ENCODE measurements at regions not wholly inside any gene's neighbourhood (a gene's known extent, or its start where the extent isn't known, plus 50 kb on each side); places are given as distances from the start of the nearest gene placed in this dataset.

DNA sequence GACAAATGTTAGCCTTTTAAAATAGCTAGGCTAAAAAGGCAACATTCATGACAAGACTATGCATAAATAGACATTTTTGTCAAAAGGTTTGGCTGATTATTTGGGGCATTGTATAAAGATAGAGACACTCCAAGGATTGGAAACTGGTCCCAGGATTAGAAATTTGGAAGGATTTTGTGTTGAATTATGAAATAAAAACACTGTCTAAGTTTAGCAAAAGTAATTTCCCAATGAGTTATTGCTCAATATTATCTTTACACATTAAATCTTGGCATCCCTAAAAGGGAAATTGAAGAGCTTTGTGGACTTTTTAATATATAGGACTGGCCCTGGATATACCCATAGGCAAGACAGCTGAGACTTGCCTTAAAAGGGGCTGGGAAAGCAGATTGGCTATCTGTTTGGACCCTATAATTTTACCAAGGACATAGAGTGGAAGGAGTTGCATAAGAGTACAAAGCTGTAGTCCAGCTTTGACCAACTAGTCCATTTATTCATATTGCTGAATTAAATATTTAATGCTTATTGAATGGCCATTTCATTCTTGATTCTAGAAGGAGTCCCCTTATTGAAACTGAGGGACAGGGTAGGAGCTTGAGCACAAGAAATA lies 382.7 kb downstream of the METTL15 start:
- H3K4me1 ChIP-seq (ENCODE audit: control insufficient read depth in 2 of 2, insufficient read depth in 2 of 2, low read length in 1 of 2) = no peaks in the 10 kb centered on the region
- no peaks in the 10 kb centered on the region for H3K27me3 ChIP-seq (ENCODE audit: control insufficient read depth in 1 of 2, insufficient read depth in 2 of 2, low read length in 2 of 2)
- no peak overlapping the region for H3K4me3 ChIP-seq (ENCODE audit: low read depth in 1 of 2, low read length in 2 of 2)
- no peaks in the 10 kb centered on the region for H3K9me3 ChIP-seq (ENCODE audit: control insufficient read depth in 2 of 2, insufficient read depth in 1 of 2, low read depth in 1 of 2, low read length in 1 of 2)
- H3K27ac ChIP-seq (ENCODE audit: low read depth in 2 of 2, low read length in 1 of 2) = no peak overlapping the region
- no peaks in the 10 kb centered on the region for H3K36me3 ChIP-seq (ENCODE audit: control insufficient read depth in 2 of 2, insufficient read depth in 2 of 2, low read length in 1 of 2)

DNA sequence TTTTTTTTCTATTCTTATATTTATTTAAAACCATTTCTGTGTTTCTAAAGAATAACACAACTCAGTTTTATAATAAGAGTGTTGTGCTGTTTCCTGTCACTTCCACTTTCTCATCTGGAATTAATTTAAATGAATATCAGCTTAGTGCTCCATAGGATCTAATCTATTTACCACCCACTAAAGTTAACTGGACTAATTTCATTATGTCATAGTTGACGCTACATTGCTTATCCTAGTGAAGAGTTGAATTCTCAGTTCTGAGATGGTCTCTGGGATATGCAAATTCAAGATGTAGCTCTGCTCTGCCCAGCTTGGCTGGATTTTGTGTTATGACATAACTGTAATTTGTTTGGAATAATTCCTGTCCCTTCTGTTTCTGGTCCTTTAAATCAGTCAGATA lies 380.1 kb downstream of the METTL15 start:
- WGBS, 2 donors = 13 to 48% methylated on average over 1 of the region's 1 CpG
- no peak overlapping the region for H3K27ac ChIP-seq (ENCODE audit: low read depth in 2 of 2, low read length in 1 of 2)
- no peaks in the 10 kb centered on the region for H3K27me3 ChIP-seq (ENCODE audit: control insufficient read depth in 1 of 2, insufficient read depth in 2 of 2, low read length in 2 of 2)
- H3K4me3 ChIP-seq (ENCODE audit: low read depth in 1 of 2, low read length in 2 of 2) = no peak overlapping the region
- no peaks in the 10 kb centered on the region for H3K4me1 ChIP-seq (ENCODE audit: control insufficient read depth in 2 of 2, insufficient read depth in 2 of 2, low read length in 1 of 2)
- H3K9me3 ChIP-seq (ENCODE audit: control insufficient read depth in 2 of 2, insufficient read depth in 1 of 2, low read depth in 1 of 2, low read length in 1 of 2) = no peaks in the 10 kb centered on the region
- no peaks in the 10 kb centered on the region for H3K36me3 ChIP-seq (ENCODE audit: control insufficient read depth in 2 of 2, insufficient read depth in 2 of 2, low read length in 1 of 2)

DNA sequence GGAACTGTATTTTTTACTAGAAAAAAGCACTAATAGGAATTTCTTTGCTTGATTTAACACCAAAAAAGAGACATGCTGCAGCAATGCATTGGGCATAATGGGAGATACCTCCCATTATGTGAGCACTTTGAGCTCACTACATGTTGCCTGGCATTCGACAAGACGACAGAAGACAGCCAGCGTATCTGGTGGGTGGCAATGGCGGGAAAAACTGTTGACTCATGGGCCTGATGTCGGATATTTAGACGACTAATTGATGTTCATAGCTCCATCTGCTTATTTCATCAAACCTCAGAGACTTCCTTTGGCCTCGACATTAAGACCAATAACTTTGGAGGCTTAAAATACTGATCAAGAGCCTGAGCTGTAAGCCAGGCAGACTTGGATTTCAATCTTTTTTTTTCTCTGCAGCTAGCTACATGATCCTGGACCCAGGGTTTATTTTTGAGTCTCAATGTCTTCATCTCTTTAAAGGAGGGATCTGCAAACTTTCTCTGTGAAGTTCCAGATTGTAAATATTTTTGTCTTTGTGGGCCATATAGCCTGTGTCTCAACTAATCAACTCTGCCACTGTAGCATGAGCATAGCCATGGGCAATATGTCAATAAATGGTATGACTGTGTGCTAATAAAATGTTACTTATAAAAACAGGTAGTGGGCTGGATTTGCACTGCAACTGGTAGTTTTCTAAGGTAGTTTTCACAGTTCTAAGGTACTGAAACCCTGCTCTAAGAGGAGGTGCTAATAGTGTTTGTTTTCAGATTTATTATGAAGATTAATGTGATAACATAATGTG lies 375.1 kb downstream of the METTL15 start:
- WGBS, 2 donors = 85 to 89% methylated on average over 7 of the region's 7 CpGs
- no peaks in the 10 kb centered on the region for H3K4me1 ChIP-seq (ENCODE audit: control insufficient read depth in 2 of 2, insufficient read depth in 2 of 2, low read length in 1 of 2)
- H3K9me3 ChIP-seq (ENCODE audit: control insufficient read depth in 2 of 2, insufficient read depth in 1 of 2, low read depth in 1 of 2, low read length in 1 of 2) = no peaks in the 10 kb centered on the region
- H3K27ac ChIP-seq (ENCODE audit: low read depth in 2 of 2, low read length in 1 of 2) = no peak overlapping the region
- H3K36me3 ChIP-seq (ENCODE audit: control insufficient read depth in 2 of 2, insufficient read depth in 2 of 2, low read length in 1 of 2) = no peaks in the 10 kb centered on the region
- H3K4me3 ChIP-seq (ENCODE audit: low read depth in 1 of 2, low read length in 2 of 2) = no peak overlapping the region
- no peaks in the 10 kb centered on the region for H3K27me3 ChIP-seq (ENCODE audit: control insufficient read depth in 1 of 2, insufficient read depth in 2 of 2, low read length in 2 of 2)

DNA sequence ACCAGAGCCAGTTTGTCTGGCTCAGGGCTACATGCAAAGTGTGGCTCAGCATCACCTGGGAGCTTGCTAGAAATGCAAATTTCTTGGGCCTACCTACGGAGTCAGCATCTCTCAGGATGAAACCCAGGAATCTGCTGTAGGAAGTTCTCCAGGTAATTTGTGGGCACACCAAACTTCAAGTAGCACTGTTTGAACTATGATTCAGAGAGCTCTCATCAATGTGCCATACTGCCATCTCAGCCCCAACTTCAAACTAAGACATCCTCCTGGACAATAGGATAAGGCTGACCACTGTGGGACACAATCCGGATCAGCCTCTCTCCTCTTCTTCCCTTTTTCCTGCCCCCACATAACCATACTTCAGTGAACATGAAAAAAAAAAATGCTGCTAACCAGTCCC lies 374.5 kb downstream of the METTL15 start:
- H3K9me3 ChIP-seq (ENCODE audit: control insufficient read depth in 2 of 2, insufficient read depth in 1 of 2, low read depth in 1 of 2, low read length in 1 of 2) = no peaks in the 10 kb centered on the region
- H3K27me3 ChIP-seq (ENCODE audit: control insufficient read depth in 1 of 2, insufficient read depth in 2 of 2, low read length in 2 of 2) = no peaks in the 10 kb centered on the region
- H3K4me3 ChIP-seq (ENCODE audit: low read depth in 1 of 2, low read length in 2 of 2) = no peak overlapping the region
- no peaks in the 10 kb centered on the region for H3K36me3 ChIP-seq (ENCODE audit: control insufficient read depth in 2 of 2, insufficient read depth in 2 of 2, low read length in 1 of 2)
- WGBS, 2 donors = 88 to 90% methylated on average over 2 of the region's 2 CpGs
- H3K4me1 ChIP-seq (ENCODE audit: control insufficient read depth in 2 of 2, insufficient read depth in 2 of 2, low read length in 1 of 2) = no peaks in the 10 kb centered on the region
- H3K27ac ChIP-seq (ENCODE audit: low read depth in 2 of 2, low read length in 1 of 2) = no peak overlapping the region

DNA sequence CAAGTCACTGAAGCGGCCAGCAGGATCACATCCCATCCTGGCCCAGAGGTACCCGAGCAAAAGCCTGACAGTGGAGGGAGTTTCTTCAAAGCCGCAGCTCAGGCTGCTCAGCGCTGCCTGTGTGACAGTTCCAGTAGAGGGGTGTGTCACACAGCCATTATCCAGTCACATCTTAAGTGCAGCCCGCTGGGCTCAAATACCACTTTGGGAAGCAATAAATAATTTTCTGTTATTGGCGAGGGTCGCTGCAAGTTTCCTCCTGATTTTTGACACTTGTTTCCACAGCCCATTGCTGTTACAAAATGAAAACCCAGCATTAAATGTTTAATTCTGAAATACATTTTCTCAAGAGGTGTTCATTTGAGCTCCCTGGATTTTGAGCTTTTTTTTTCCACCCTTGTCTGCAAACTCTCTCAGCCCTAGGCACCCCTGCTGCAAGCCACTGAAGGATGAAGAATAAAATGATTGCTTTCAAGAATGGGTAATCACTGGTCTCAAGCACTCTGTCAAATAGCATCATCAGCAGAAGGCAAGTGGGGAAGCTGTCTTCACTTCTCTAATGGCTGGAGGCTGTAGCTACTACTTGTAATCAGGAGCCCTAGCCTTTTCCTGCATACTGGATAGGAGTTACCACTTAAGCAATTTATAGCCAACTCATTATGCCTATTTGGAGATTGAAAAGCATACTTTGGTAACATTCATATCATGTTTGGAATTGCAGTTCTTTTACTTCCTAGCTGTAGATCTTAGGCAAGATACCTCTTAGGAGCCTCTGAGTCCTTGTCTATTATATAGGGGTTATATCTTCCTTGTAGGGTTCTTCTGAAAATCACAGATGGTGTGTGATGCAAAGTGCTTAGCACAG lies 373.7 kb downstream of the METTL15 start:
- WGBS, 2 donors = 82 to 86% methylated on average over 7 of the region's 7 CpGs
- no peaks in the 10 kb centered on the region for H3K9me3 ChIP-seq (ENCODE audit: control insufficient read depth in 2 of 2, insufficient read depth in 1 of 2, low read depth in 1 of 2, low read length in 1 of 2)
- no peak overlapping the region for H3K4me3 ChIP-seq (ENCODE audit: low read depth in 1 of 2, low read length in 2 of 2)
- no peaks in the 10 kb centered on the region for H3K27me3 ChIP-seq (ENCODE audit: control insufficient read depth in 1 of 2, insufficient read depth in 2 of 2, low read length in 2 of 2)
- no peak overlapping the region for H3K27ac ChIP-seq (ENCODE audit: low read depth in 2 of 2, low read length in 1 of 2)
- H3K36me3 ChIP-seq (ENCODE audit: control insufficient read depth in 2 of 2, insufficient read depth in 2 of 2, low read length in 1 of 2) = no peaks in the 10 kb centered on the region
- H3K4me1 ChIP-seq (ENCODE audit: control insufficient read depth in 2 of 2, insufficient read depth in 2 of 2, low read length in 1 of 2) = no peaks in the 10 kb centered on the region

DNA sequence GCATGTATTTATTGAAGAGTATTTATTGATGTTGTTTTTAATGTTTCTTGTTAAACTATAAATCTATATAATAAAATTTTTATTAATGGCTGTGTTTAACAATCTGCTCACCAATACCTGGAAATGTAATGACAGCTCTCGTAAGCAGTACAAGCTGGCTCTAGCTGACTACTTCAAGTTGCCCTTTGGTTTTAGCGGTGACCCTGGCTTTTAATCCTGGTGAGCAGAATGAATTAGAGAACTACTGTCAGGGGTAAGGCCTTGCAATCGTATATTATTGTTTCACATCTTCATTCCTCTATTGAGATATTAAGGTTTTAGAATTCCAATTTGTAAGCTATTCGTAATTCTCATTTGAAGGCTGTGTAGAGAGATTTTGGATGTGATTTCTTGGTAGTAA lies 372.2 kb downstream of the METTL15 start:
- H3K36me3 ChIP-seq (ENCODE audit: control insufficient read depth in 2 of 2, insufficient read depth in 2 of 2, low read length in 1 of 2) = no peaks in the 10 kb centered on the region
- no peaks in the 10 kb centered on the region for H3K9me3 ChIP-seq (ENCODE audit: control insufficient read depth in 2 of 2, insufficient read depth in 1 of 2, low read depth in 1 of 2, low read length in 1 of 2)
- H3K4me1 ChIP-seq (ENCODE audit: control insufficient read depth in 2 of 2, insufficient read depth in 2 of 2, low read length in 1 of 2) = no peaks in the 10 kb centered on the region
- H3K4me3 ChIP-seq (ENCODE audit: low read depth in 1 of 2, low read length in 2 of 2) = no peak overlapping the region
- H3K27ac ChIP-seq (ENCODE audit: low read depth in 2 of 2, low read length in 1 of 2) = no peak overlapping the region
- 90 to 92% methylated on average over 4 of the region's 4 CpGs for WGBS, 2 donors
- no peaks in the 10 kb centered on the region for H3K27me3 ChIP-seq (ENCODE audit: control insufficient read depth in 1 of 2, insufficient read depth in 2 of 2, low read length in 2 of 2)

DNA sequence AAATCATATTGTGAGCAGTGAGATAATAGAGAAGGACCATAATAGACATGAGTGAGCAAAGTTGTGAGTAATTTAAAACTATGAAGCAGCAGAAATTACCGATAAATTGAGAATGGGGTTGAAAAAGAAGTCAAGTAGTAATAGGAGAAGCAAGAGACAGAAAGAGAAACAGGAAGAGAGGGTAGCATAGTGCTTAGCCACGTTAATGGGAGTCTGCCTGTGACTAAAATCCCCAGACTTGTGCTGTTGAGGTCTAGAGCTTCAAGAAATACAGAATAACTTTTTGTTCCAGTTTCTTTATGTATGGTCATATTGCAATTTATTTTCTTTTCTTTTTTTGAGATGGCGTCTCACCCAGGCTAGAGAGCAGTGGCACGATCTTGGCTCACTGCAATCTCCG lies 368.7 kb downstream of the METTL15 start:
- Histone ChIP-seq H3K27me3 (ENCODE audit: control insufficient read depth in 1 of 2, insufficient read depth in 2 of 2, low read length in 2 of 2) (no peaks in the 10 kb centered on the region), H3K4me1 (ENCODE audit: control insufficient read depth in 2 of 2, insufficient read depth in 2 of 2, low read length in 1 of 2) (no peaks in the 10 kb centered on the region), H3K36me3 (ENCODE audit: control insufficient read depth in 2 of 2, insufficient read depth in 2 of 2, low read length in 1 of 2) (no peaks in the 10 kb centered on the region), H3K9me3 (ENCODE audit: control insufficient read depth in 2 of 2, insufficient read depth in 1 of 2, low read depth in 1 of 2, low read length in 1 of 2) (no peaks in the 10 kb centered on the region), H3K4me3 (ENCODE audit: low read depth in 1 of 2, low read length in 2 of 2) (no peak overlapping the region), H3K27ac (ENCODE audit: low read depth in 2 of 2, low read length in 1 of 2) (no peak overlapping the region)
- 91% methylated on average over 5 of the region's 5 CpGs for WGBS, 2 donors

DNA sequence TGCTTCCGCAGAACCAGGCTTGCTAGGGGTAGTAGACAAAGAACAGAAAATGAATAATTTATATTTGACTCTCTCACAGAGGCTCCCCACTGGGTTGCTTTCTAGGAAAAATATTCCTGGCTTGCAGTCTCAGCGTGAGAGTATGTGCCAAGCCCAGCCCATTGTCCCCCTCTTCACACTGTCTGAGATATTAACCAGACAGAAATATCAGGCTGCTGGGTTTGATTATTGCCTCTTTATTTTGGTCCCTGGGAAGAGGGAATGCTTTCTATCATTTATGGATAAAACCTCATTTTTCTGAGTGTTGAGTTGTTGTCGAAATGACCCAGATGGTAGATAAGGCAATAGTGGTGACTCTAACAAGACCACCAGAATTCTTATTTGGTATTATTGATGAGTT lies 367.9 kb downstream of the METTL15 start:
- H3K4me1 ChIP-seq (ENCODE audit: control insufficient read depth in 2 of 2, insufficient read depth in 2 of 2, low read length in 1 of 2) = no peaks in the 10 kb centered on the region
- H3K4me3 ChIP-seq (ENCODE audit: low read depth in 1 of 2, low read length in 2 of 2) = no peak overlapping the region
- no peaks in the 10 kb centered on the region for H3K27me3 ChIP-seq (ENCODE audit: control insufficient read depth in 1 of 2, insufficient read depth in 2 of 2, low read length in 2 of 2)
- H3K36me3 ChIP-seq (ENCODE audit: control insufficient read depth in 2 of 2, insufficient read depth in 2 of 2, low read length in 1 of 2) = no peaks in the 10 kb centered on the region
- no peak overlapping the region for H3K27ac ChIP-seq (ENCODE audit: low read depth in 2 of 2, low read length in 1 of 2)
- WGBS, 2 donors = 32 to 42% methylated on average over 3 of the region's 3 CpGs
- H3K9me3 ChIP-seq (ENCODE audit: control insufficient read depth in 2 of 2, insufficient read depth in 1 of 2, low read depth in 1 of 2, low read length in 1 of 2) = no peaks in the 10 kb centered on the region

DNA sequence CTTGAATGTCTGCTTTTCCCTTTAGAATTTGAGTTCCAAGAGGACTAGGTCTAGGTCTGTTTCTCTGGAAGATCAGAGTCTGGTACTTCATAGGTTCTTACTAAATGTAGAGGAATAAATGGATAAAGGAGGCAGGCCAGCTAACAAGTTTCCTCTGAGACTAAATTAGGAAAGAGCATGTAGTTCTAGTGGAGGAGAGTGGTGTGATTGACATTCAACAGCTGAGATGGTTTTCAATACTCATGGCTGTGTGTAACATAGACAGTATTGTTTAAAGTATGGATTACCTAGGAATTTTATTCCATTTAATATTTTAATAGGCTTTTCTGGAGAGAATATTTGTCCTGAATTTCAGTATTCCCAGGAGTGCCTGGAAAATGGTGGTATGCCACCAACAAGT lies 364.7 kb downstream of the METTL15 start:
- Histone ChIP-seq H3K4me1 (ENCODE audit: control insufficient read depth in 2 of 2, insufficient read depth in 2 of 2, low read length in 1 of 2) (no peaks in the 10 kb centered on the region), H3K36me3 (ENCODE audit: control insufficient read depth in 2 of 2, insufficient read depth in 2 of 2, low read length in 1 of 2) (no peaks in the 10 kb centered on the region), H3K27ac (ENCODE audit: low read depth in 2 of 2, low read length in 1 of 2) (no peak overlapping the region), H3K4me3 (ENCODE audit: low read depth in 1 of 2, low read length in 2 of 2) (no peak overlapping the region), H3K9me3 (ENCODE audit: control insufficient read depth in 2 of 2, insufficient read depth in 1 of 2, low read depth in 1 of 2, low read length in 1 of 2) (no peaks in the 10 kb centered on the region), H3K27me3 (ENCODE audit: control insufficient read depth in 1 of 2, insufficient read depth in 2 of 2, low read length in 2 of 2) (no peaks in the 10 kb centered on the region)

All from esophagus (tissue), 2 donors.